Smooth muscle cell (in vitro differentiated cells): ENCODE measurements at regions not wholly inside any gene's neighbourhood (a gene's known extent, or its start where the extent isn't known, plus 50 kb on each side); places are given as distances from the start of the nearest gene placed in this dataset.
A peak's percentile ranks its signal among the peaks of the same experiment; 100 is the strongest.

ENCODE experiments used
- DNase-seq: peaks from one replicate; lab custom pipeline; 2025; ENCODE audit not compliant: unreplicated experiment; lab: John Stamatoyannopoulos, UW
- H2AFZ ChIP-seq: fragments of 200-600 bp; sonication (generic); 2 replicates; pipeline ENCODE4 v1.6.0; 2016; ENCODE audit warnings: antibody characterized with exemption, low read depth, mild to moderate bottlenecking
- H3F3A ChIP-seq: fragments of 200-600 bp; sonication (generic); 2 replicates; pipeline ENCODE4 v1.6.0; 2017; ENCODE audit warnings: antibody characterized with exemption, low read depth
- H3K27ac ChIP-seq: fragments of 200-600 bp; sonication (generic); 2 replicates; pipeline ENCODE4 v1.5.1; 2016; ENCODE audit warnings: low read depth, mild to moderate bottlenecking
- H3K27me3 ChIP-seq: fragments of 200-600 bp; sonication (generic); 2 replicates; pipeline ENCODE4 v1.6.1; 2016; ENCODE audit warnings: low read depth, mild to moderate bottlenecking
- H3K36me3 ChIP-seq: fragments of 200-600 bp; sonication (generic); 2 replicates; pipeline ENCODE4 v1.5.1; 2016; ENCODE audit warnings: low read depth
- H3K4me1 ChIP-seq: fragments of 200-600 bp; sonication (generic); 2 replicates; pipeline ENCODE4 v1.5.1; 2016; ENCODE audit warnings: low read depth
- H3K4me2 ChIP-seq: fragments of 200-600 bp; sonication (generic); 2 replicates; pipeline ENCODE4 v1.6.0; 2016; ENCODE audit warnings: mild to moderate bottlenecking
- H3K4me3 ChIP-seq: fragments of 200-600 bp; sonication (generic); 2 replicates; pipeline ENCODE4 v1.5.1; 2016; ENCODE audit warnings: mild to moderate bottlenecking
- H3K79me2 ChIP-seq: fragments of 200-600 bp; sonication (generic); 2 replicates; pipeline ENCODE4 v1.6.0; 2016; ENCODE audit warnings: low read depth, mild to moderate bottlenecking
- H3K9ac ChIP-seq: fragments of 200-600 bp; sonication (generic); 2 replicates; pipeline ENCODE4 v1.6.0; 2016; ENCODE audit warnings: low read depth
- H3K9me3 ChIP-seq: fragments of 200-600 bp; sonication (generic); replicated peaks from 2 replicates; pipeline ENCODE4 v1.5.1; 2016; ENCODE audit warnings: low read depth
- H4K20me1 ChIP-seq: fragments of 200-600 bp; sonication (generic); 2 replicates; pipeline ENCODE4 v1.6.0; 2016; ENCODE audit warnings: low read depth
- WGBS: methylation state at CpG from one replicate; pipeline ENCODE4 v1.1.7; 2016; ENCODE audit warnings: low lambda C conversion rate; 5-methylcytosine and 5-hydroxymethylcytosine counted together
- TF ChIP-seq, protein P1 (sequence below): fragments of 200-600 bp; sonication (generic); IDR thresholded peaks from 2 replicates; pipeline ENCODE4 v1.5.1; 2017; ENCODE audit warnings: borderline replicate concordance, mild to moderate bottlenecking, antibody characterized with exemption; ENCODE audit not compliant: insufficient read depth, poor library complexity, severe bottlenecking

GRCh38 chr10:69733791-69734261, 67.9 kb upstream of the COL13A1 start:
- Histone ChIP-seq H3F3A (peaks cover 3% of the 10 kb centered on the region), H3K4me2 (peak overlapping the region; percentile 45), H4K20me1 (no peaks in the 10 kb centered on the region), H3K27me3 (no peaks in the 10 kb centered on the region), H2AFZ (no peak overlapping the region), H3K36me3 (no peaks in the 10 kb centered on the region), H3K9me3 (no peaks in the 10 kb centered on the region), H3K4me1 (peaks cover 2% of the 10 kb centered on the region), H3K79me2 (no peaks in the 10 kb centered on the region), H3K4me3 (no peak overlapping the region), H3K27ac (peak overlapping the region; percentile 55), H3K9ac (no peak overlapping the region)
- no peak for DNase-seq
- TF ChIP-seq, protein P1, sequence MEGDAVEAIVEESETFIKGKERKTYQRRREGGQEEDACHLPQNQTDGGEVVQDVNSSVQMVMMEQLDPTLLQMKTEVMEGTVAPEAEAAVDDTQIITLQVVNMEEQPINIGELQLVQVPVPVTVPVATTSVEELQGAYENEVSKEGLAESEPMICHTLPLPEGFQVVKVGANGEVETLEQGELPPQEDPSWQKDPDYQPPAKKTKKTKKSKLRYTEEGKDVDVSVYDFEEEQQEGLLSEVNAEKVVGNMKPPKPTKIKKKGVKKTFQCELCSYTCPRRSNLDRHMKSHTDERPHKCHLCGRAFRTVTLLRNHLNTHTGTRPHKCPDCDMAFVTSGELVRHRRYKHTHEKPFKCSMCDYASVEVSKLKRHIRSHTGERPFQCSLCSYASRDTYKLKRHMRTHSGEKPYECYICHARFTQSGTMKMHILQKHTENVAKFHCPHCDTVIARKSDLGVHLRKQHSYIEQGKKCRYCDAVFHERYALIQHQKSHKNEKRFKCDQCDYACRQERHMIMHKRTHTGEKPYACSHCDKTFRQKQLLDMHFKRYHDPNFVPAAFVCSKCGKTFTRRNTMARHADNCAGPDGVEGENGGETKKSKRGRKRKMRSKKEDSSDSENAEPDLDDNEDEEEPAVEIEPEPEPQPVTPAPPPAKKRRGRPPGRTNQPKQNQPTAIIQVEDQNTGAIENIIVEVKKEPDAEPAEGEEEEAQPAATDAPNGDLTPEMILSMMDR = no peak
- WGBS = 51% methylated on average over 4 of the region's 4 CpGs

GRCh38 chr10:69734416-69734796, 67.3 kb upstream of the COL13A1 start:
- H3K9ac ChIP-seq = no peak overlapping the region
- no peaks in the 10 kb centered on the region for H4K20me1 ChIP-seq
- H2AFZ ChIP-seq = no peak overlapping the region
- peaks cover 3% of the 10 kb centered on the region for H3F3A ChIP-seq
- peaks cover 2% of the 10 kb centered on the region for H3K4me1 ChIP-seq
- H3K9me3 ChIP-seq = no peaks in the 10 kb centered on the region
- no peak overlapping the region for H3K4me3 ChIP-seq
- H3K36me3 ChIP-seq = no peaks in the 10 kb centered on the region
- no peak for DNase-seq
- WGBS = 81% methylated on average over 8 of the region's 8 CpGs
- no peaks in the 10 kb centered on the region for H3K79me2 ChIP-seq
- no peaks in the 10 kb centered on the region for H3K27me3 ChIP-seq
- TF ChIP-seq, protein P1 = no peak
- peak overlapping the region; percentile 45 for H3K4me2 ChIP-seq
- peak overlapping the region; percentile 55 for H3K27ac ChIP-seq

DNA sequence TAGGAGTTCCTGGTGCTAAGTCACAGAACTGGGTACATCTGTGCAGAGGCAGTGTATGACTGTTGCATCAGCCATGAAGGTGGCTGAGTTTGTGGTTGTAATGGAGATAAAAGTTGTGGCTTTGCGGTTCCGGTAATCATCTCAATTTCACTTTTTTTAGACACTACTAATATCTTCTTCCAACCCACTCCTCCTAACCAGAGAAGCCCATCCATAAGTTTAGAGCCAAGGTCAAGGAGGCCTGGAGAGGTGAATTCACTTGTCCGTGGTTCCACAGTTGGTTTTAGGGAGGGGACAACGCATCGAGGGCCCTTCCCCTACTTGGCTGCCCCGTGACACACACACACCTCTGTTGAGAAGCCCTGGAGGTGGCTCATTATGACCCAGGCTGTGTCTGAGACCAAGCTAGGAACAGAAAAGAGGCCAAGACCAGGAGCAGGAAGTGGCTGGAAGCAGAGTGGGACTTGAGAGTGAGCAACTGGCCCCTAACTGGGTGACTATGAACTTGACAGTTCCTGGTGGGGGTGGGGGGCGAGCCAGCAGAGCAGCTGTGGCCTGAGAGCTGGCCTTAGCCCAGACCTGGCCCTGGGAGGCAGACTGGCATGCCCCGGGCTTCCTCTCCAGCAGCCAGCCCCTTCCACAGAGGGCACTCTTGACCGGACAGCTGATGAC, 66.8 kb upstream of the COL13A1 start:
- TF ChIP-seq, protein P1 = no peak
- Histone ChIP-seq H3K27me3 (no peaks in the 10 kb centered on the region), H3F3A (peaks cover 3% of the 10 kb centered on the region), H3K4me1 (peaks cover 2% of the 10 kb centered on the region), H4K20me1 (no peaks in the 10 kb centered on the region), H3K36me3 (no peaks in the 10 kb centered on the region), H3K27ac (peak overlapping the region; percentile 52), H2AFZ (no peak overlapping the region), H3K9ac (no peak overlapping the region), H3K79me2 (no peaks in the 10 kb centered on the region), H3K4me3 (no peak overlapping the region), H3K9me3 (no peaks in the 10 kb centered on the region), H3K4me2 (peak overlapping the region; percentile 45)
- no peak for DNase-seq
- 72% methylated on average over 9 of the region's 9 CpGs for WGBS
